NCI-H524 treated with DMSO at 0.1 percent for 48 hours (cell line): ENCODE measurements at regions not wholly inside any gene's neighbourhood (a gene's known extent, or its start where the extent isn't known, plus 50 kb on each side); places are given as distances from the start of the nearest gene placed in this dataset.

Experiments
- DNase-seq: peaks from one replicate; lab custom pipeline; 2025; lab: John Stamatoyannopoulos, UW

- DNase-seq, result no peak
Measured at GRCh38 chr15:70347321-70348225, 249.9 kb upstream of the TLE3 start.

- DNase-seq, result no peak
Measured at GRCh38 chr15:70345251-70346019, 247.7 kb upstream of the TLE3 start.

GRCh38 chr15:70344666-70345065 is 246.9 kb upstream of the TLE3 start:
- peak; percentile 91 for DNase-seq

GRCh38 chr15:70343961-70344621 is 246.4 kb upstream of the TLE3 start:
- peak; percentile 92 for DNase-seq

- peak; percentile 26 for DNase-seq
Measured at GRCh38 chr15:70342554-70343548, 245.1 kb upstream of the TLE3 start.

- no peak for DNase-seq
Measured at GRCh38 chr15:70342141-70342540, 244.4 kb upstream of the TLE3 start.

- no peak for DNase-seq
Measured at GRCh38 chr15:70341566-70341965, 243.8 kb upstream of the TLE3 start.

GRCh38 chr15:70340494-70340870 is 242.8 kb upstream of the TLE3 start:
- DNase-seq, result no peak

- peak; percentile 99 for DNase-seq
Measured at GRCh38 chr15:70339571-70340493, 242.1 kb upstream of the TLE3 start.

- no peak for DNase-seq
Measured at GRCh38 chr15:70337277-70338186, 239.8 kb upstream of the TLE3 start.

GRCh38 chr15:70336425-70337009 is 238.8 kb upstream of the TLE3 start:
- no peak for DNase-seq

GRCh38 chr15:70334286-70334685 is 236.6 kb upstream of the TLE3 start:
- no peak for DNase-seq

- DNase-seq, result no peak
Measured at GRCh38 chr15:70329179-70329578, 231.5 kb upstream of the TLE3 start.

- DNase-seq, result no peak
Measured at GRCh38 chr15:70328679-70329115, 231.0 kb upstream of the TLE3 start.

GRCh38 chr15:70327856-70328678 is 230.3 kb upstream of the TLE3 start:
- DNase-seq, result no peak

- no peak for DNase-seq
Measured at GRCh38 chr15:70327328-70327855, 229.7 kb upstream of the TLE3 start.
